Activated CD8-positive, alpha-beta T cell treated with anti-CD3 and anti-CD28 coated beads for 36 hours (primary cell): ENCODE measurements at regions not wholly inside any gene's neighbourhood (a gene's known extent, or its start where the extent isn't known, plus 50 kb on each side); places are given as distances from the start of the nearest gene placed in this dataset.

Experiments used
- ATAC-seq: fragments of 200-7000 bp; cut with Tn5 transposase; one replicate; pipeline ENCODE4 v1.10.0; 2021; ENCODE audit warnings: mild to moderate bottlenecking, moderate library complexity
- CTCF ChIA-PET: fragments of 350-600 bp; sonication (Branson Sonifier 250); formaldehyde crosslinking; loops from one replicate; lab custom pipeline; 2021; ENCODE audit warnings: antibody characterized with exemption; lab: Charles Lee
- POLR2A ChIA-PET: fragments of 350-600 bp; sonication (Branson Sonifier 250); formaldehyde crosslinking; loops from one replicate; lab custom pipeline; 2021; ENCODE audit warnings: antibody characterized with exemption; lab: Charles Lee
- DNase-seq: peaks from one replicate; pipeline ENCODE4 v3.0.0-alpha.2; 2020
- H3K27ac Mint-ChIP-seq: one replicate; pipeline ENCODE4 v1.8.0; 2021; ENCODE audit warnings: mild to moderate bottlenecking, mixed read lengths
- H3K27me3 Mint-ChIP-seq: one replicate; pipeline ENCODE4 v1.8.0; 2021; ENCODE audit warnings: mixed read lengths
- H3K36me3 Mint-ChIP-seq: one replicate; pipeline ENCODE4 v1.8.0; 2021; ENCODE audit warnings: low read depth, mixed read lengths
- H3K4me1 Mint-ChIP-seq: one replicate; pipeline ENCODE4 v1.8.0; 2021; ENCODE audit warnings: low read depth, mixed read lengths
- H3K4me3 Mint-ChIP-seq: one replicate; pipeline ENCODE4 v1.8.0; 2021; ENCODE audit warnings: mild to moderate bottlenecking, moderate library complexity, mixed read lengths
- H3K9me3 Mint-ChIP-seq: one replicate; pipeline ENCODE4 v1.8.0; 2021; ENCODE audit warnings: mixed read lengths
- CTCF ChIP-seq: fragments of 200-600 bp; IDR thresholded peaks from one replicate; pipeline ENCODE4 v1.8.0; 2022; ENCODE audit warnings: antibody characterized with exemption, mild to moderate bottlenecking
- intact Hi-C: fragments of 100-400 bp; cut with micrococcal nuclease; formaldehyde crosslinking; loops from one replicate; pipeline ENCODE4 v1.10.0; 2022

GRCh38 chr12:43098071-43098470, 453.9 kb downstream of the ADAMTS20 start:
- Mint-ChIP-seq H3K4me3 (no peak overlapping the region), H3K4me1 (no peaks in the 10 kb centered on the region), H3K36me3 (no peaks in the 10 kb centered on the region), H3K27me3 (no peaks in the 10 kb centered on the region), H3K27ac (no peak overlapping the region), H3K9me3 (peaks cover 1% of the 10 kb centered on the region)
- ChIA-PET POLR2A (no interaction called here), CTCF (no interaction called here)
- DNase-seq (no peak), ATAC-seq (no peak)
- intact Hi-C loops: no loop called here
- TF ChIP-seq CTCF: no peak

- DNase-seq: no peak
- Mint-ChIP-seq H3K27ac (no peak overlapping the region), H3K9me3 (peaks cover 1% of the 10 kb centered on the region), H3K36me3 (no peaks in the 10 kb centered on the region), H3K4me3 (no peak overlapping the region), H3K4me1 (no peaks in the 10 kb centered on the region), H3K27me3 (no peaks in the 10 kb centered on the region)
- ChIA-PET POLR2A (no interaction called here), CTCF (no interaction called here)
- TF ChIP-seq CTCF: no peak
- intact Hi-C loops: no loop called here
- no peak for ATAC-seq
Measured at GRCh38 chr12:43097471-43097870, 454.5 kb downstream of the ADAMTS20 start.

GRCh38 chr12:43095669-43096280, 456.2 kb downstream of the ADAMTS20 start:
- peaks cover 3% of the 10 kb centered on the region for H3K9me3 Mint-ChIP-seq
- POLR2A ChIA-PET: no interaction called here
- intact Hi-C loops: no loop called here

GRCh38 chr12:43094886-43095575, 457.0 kb downstream of the ADAMTS20 start:
- Mint-ChIP-seq H3K4me1 (no peaks in the 10 kb centered on the region), H3K9me3 (peaks cover 5% of the 10 kb centered on the region), H3K36me3 (no peaks in the 10 kb centered on the region), H3K27me3 (no peaks in the 10 kb centered on the region), H3K4me3 (no peak overlapping the region), H3K27ac (no peak overlapping the region)
- no peak for DNase-seq
- TF ChIP-seq CTCF: no peak
- ChIA-PET CTCF (no interaction called here), POLR2A (no interaction called here)
- no peak for ATAC-seq
- intact Hi-C loops: no loop called here

More at GRCh38 chr12:43095669-43096280, 456.2 kb downstream of the ADAMTS20 start:
- CTCF ChIA-PET: no interaction called here
- H3K27me3 Mint-ChIP-seq: no peaks in the 10 kb centered on the region
- no peaks in the 10 kb centered on the region for H3K4me1 Mint-ChIP-seq
- ATAC-seq (no peak), DNase-seq (no peak)
- no peaks in the 10 kb centered on the region for H3K36me3 Mint-ChIP-seq
- no peak overlapping the region for H3K4me3 Mint-ChIP-seq
- H3K27ac Mint-ChIP-seq: no peak overlapping the region
- TF ChIP-seq CTCF: no peak

- Mint-ChIP-seq H3K36me3 (no peaks in the 10 kb centered on the region), H3K4me1 (no peaks in the 10 kb centered on the region), H3K9me3 (peaks cover 11% of the 10 kb centered on the region), H3K4me3 (no peak overlapping the region), H3K27ac (no peak overlapping the region), H3K27me3 (no peaks in the 10 kb centered on the region)
- CTCF ChIA-PET: no interaction called here
- DNase-seq: no peak
- no peak for ATAC-seq
- intact Hi-C loops: no loop called here
- POLR2A ChIA-PET: no interaction called here
- TF ChIP-seq CTCF: no peak
Measured at GRCh38 chr12:43090981-43091380, 461.0 kb downstream of the ADAMTS20 start.
